HEK293 (cell line): ENCODE measurements at regions not wholly inside any gene's neighbourhood (a gene's known extent, or its start where the extent isn't known, plus 50 kb on each side); places are given as distances from the start of the nearest gene placed in this dataset.

Source experiments
- CTCF ChIP-seq: fragments of 450-650 bp; formaldehyde crosslinking; IDR thresholded peaks from 2 replicates; pipeline ENCODE4 v1.5.1; 2016; ENCODE audit warnings: missing biosample characterization, missing genetic modification characterization
- ZNF560 ChIP-seq: fragments of 450-650 bp; formaldehyde crosslinking; IDR thresholded peaks from 2 replicates; pipeline ENCODE4 v1.5.1; 2017; ENCODE audit warnings: missing biosample characterization, missing genetic modification characterization, borderline replicate concordance

- TF ChIP-seq ZNF560 (no peak), CTCF (tag by site-specific recombination) (no peak)
Observed at GRCh38 chr6:156427345-156427744, 349.8 kb upstream of the ARID1B start.
